Left ventricle myocardium inferior (tissue), 1 donor: ENCODE measurements at regions not wholly inside any gene's neighbourhood (a gene's known extent, or its start where the extent isn't known, plus 50 kb on each side); places are given as distances from the start of the nearest gene placed in this dataset.

Experiments
- DNase-seq: peaks from one replicate; pipeline ENCODE4 v3.0.0-alpha.2; 2020
- H3K27ac ChIP-seq: fragments of 200-600 bp; replicated peaks from 2 replicates; pipeline ENCODE4 v1.8.0; 2021
- H3K27me3 ChIP-seq: fragments of 200-600 bp; 2 replicates; pipeline ENCODE4 v1.8.0; 2021; ENCODE audit warnings: low read depth
- H3K36me3 ChIP-seq: fragments of 200-600 bp; 2 replicates; pipeline ENCODE4 v1.8.0; 2021
- H3K4me1 ChIP-seq: fragments of 200-600 bp; 2 replicates; pipeline ENCODE4 v1.8.0; 2021
- H3K4me3 ChIP-seq: fragments of 200-600 bp; 2 replicates; pipeline ENCODE4 v1.8.0; 2021; ENCODE audit warnings: mild to moderate bottlenecking, moderate library complexity
- H3K9me3 ChIP-seq: fragments of 200-600 bp; replicated peaks from 2 replicates; pipeline ENCODE4 v1.8.0; 2021
- intact Hi-C: fragments of 100-400 bp; cut with micrococcal nuclease; formaldehyde crosslinking; loops from one replicate; pipeline ENCODE4 v1.11.0; 2022
- TF ChIP-seq, protein P1 (sequence below): fragments of 200-600 bp; IDR thresholded peaks from 2 replicates; pipeline ENCODE4 v1.8.0; 2021; ENCODE audit warnings: antibody characterized with exemption, mild to moderate bottlenecking, borderline replicate concordance
- donor health status: DM: no; HTN: yes; CAD: no; lungs with severe emphysema.

DNA sequence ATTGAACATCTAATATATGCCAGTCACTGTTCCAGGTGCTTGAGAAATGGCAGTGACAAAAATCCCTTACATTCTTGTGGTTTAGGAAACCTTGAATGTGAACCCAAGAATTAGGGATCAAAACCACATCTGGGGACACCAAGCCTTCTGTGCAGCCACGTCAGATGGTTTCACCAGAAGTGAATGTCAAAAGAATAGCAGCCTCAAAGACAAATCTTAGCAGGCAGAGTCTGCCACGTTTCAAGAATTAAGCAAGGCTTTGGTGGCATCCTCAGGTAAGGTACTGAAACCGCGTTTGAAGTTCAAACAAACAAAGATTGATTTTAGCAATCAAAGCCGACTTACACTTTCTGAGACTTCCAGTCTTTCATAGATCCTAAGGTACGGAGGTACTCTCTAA lies 225.5 kb upstream of the GNAI1 start:
- no peaks in the 10 kb centered on the region for H3K36me3 ChIP-seq
- no peak overlapping the region for H3K4me3 ChIP-seq
- no peak for DNase-seq
- TF ChIP-seq, protein P1, sequence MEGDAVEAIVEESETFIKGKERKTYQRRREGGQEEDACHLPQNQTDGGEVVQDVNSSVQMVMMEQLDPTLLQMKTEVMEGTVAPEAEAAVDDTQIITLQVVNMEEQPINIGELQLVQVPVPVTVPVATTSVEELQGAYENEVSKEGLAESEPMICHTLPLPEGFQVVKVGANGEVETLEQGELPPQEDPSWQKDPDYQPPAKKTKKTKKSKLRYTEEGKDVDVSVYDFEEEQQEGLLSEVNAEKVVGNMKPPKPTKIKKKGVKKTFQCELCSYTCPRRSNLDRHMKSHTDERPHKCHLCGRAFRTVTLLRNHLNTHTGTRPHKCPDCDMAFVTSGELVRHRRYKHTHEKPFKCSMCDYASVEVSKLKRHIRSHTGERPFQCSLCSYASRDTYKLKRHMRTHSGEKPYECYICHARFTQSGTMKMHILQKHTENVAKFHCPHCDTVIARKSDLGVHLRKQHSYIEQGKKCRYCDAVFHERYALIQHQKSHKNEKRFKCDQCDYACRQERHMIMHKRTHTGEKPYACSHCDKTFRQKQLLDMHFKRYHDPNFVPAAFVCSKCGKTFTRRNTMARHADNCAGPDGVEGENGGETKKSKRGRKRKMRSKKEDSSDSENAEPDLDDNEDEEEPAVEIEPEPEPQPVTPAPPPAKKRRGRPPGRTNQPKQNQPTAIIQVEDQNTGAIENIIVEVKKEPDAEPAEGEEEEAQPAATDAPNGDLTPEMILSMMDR, result no peak
- no peaks in the 10 kb centered on the region for H3K9me3 ChIP-seq
- intact Hi-C loops, result no loop called here
- H3K27ac ChIP-seq, result no peak overlapping the region
- H3K27me3 ChIP-seq, result peaks cover 4% of the 10 kb centered on the region
- H3K4me1 ChIP-seq, result no peaks in the 10 kb centered on the region

DNA sequence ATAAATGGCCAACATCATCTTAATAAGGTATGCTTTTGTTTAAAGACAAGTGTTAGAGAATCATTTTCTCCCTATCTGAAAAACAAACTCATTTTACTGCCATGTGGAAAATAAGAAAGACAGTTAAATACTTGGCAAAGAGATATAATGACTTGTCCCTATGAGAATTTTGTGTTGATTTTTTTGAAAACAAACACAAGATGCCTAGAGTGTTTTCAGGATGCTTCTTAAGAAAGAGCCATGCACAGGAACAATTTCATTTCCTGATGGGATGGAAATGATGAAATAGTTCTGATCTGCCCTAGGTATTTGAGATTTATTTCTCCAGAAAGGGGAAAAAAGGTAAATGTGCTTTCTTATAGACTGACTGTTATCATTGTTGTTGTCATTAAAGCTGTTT lies 237.5 kb upstream of the GNAI1 start:
- Histone ChIP-seq H3K9me3 (no peaks in the 10 kb centered on the region), H3K36me3 (no peaks in the 10 kb centered on the region), H3K27me3 (no peaks in the 10 kb centered on the region), H3K4me1 (no peaks in the 10 kb centered on the region), H3K27ac (no peak overlapping the region), H3K4me3 (no peak overlapping the region)
- intact Hi-C loops, result no loop called here
- no peak for DNase-seq
- TF ChIP-seq, protein P1, result no peak

DNA sequence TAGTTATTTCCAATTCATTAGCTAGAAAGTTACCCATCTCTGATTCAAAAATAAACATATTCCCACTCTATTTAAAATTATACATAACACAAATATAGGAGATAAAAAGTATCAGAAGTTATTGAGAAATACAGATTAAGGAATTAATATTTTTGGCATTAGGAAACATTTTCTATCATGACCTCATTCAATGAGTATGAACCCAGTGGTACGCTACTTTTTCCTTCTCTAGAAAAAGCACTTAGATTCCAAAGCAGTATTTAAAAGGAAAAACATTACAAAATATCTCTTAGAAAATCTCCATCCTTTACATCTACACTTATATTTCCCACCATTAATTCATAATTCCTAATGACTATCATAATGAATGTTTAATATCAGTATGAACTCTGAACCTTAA lies 240.6 kb upstream of the GNAI1 start:
- TF ChIP-seq, protein P1, result no peak
- intact Hi-C loops, result no loop called here
- H3K27me3 ChIP-seq, result no peaks in the 10 kb centered on the region

DNA sequence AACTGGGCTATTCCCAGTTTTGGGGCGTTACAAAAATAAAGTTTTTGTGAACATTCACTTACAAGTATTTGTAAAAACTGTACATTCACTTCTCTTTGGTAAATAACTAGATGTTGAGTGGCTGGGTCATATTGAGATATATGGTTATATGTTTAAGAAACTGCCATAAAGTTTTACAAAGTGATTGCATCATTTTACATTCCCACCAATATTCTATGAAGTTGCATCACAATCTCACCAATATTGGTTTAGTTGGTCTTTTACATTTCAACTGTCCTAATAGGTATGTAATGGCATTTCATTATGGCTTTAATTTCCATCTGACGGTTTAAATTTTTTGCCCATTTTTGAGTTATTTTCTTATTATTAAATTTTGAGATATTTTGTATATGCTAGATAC lies 251.7 kb upstream of the GNAI1 start:
- DNase-seq, result no peak
- Histone ChIP-seq H3K27ac (no peak overlapping the region), H3K9me3 (peaks cover 3% of the 10 kb centered on the region), H3K27me3 (no peaks in the 10 kb centered on the region), H3K36me3 (no peaks in the 10 kb centered on the region), H3K4me1 (no peaks in the 10 kb centered on the region), H3K4me3 (no peak overlapping the region)
- TF ChIP-seq, protein P1, result no peak
- intact Hi-C loops, result no loop called here

More for the DNA sequence above, 240.6 kb upstream of the GNAI1 start:
- Histone ChIP-seq H3K9me3 (no peaks in the 10 kb centered on the region), H3K36me3 (no peaks in the 10 kb centered on the region), H3K4me1 (no peaks in the 10 kb centered on the region), H3K27ac (no peak overlapping the region), H3K4me3 (no peak overlapping the region)
- DNase-seq, result no peak

DNA sequence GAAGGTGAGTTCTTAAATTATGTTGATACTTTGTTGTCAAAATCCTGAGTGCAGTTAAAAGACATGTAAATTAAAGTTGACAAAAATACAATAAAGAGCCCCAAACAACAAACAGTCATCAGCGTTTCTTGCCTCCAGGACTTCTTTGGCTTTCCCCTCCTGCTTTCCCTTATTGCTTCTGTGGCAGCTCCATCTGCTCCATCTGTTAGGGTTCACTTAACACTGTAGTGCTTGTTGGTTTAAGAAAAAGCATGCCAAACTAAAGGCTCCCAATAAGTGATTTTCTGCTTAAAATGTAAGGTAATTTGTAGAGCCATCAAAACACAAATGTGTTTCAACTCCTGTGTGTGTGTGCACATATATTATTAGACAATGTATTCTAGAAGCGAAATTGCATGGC lies 254.3 kb upstream of the GNAI1 start:
- intact Hi-C loops, result no loop called here
- no peaks in the 10 kb centered on the region for H3K4me1 ChIP-seq
- TF ChIP-seq, protein P1, result no peak
- no peak overlapping the region for H3K4me3 ChIP-seq
- H3K27me3 ChIP-seq, result no peaks in the 10 kb centered on the region
- no peak for DNase-seq
- no peaks in the 10 kb centered on the region for H3K36me3 ChIP-seq
- H3K27ac ChIP-seq, result no peak overlapping the region
- no peaks in the 10 kb centered on the region for H3K9me3 ChIP-seq
